ENCODE measurements at regions not wholly inside any gene's neighbourhood (a gene's known extent, or its start where the extent isn't known, plus 50 kb on each side); places are given as distances from the start of the nearest gene placed in this dataset.
"Not testable (repeated sequence)": the region's sequence is repeated elsewhere in the genome, so short reads cannot be mapped to it uniquely, and the experiment has no call there.

GRCh38 chr2:215870986-215871385 is 142.4 kb downstream of the MREG start:
- peak overlapping the region; percentile 11; the same call in 1 of the 2 replicates for H3K27ac ChIP-seq
- no peaks in the 10 kb centered on the region for H3K9me3 ChIP-seq (ENCODE audit: low read depth, low read length)
- H3K4me3 ChIP-seq, result no peak overlapping the region
- DNase-seq (ENCODE audit: low read depth, low spot score), result no peak
- H3K36me3 ChIP-seq (ENCODE audit: insufficient read depth, low read length), result no peaks in the 10 kb centered on the region
- H3K9ac ChIP-seq (ENCODE audit: insufficient read length), result no peak overlapping the region
- TF ChIP-seq EZH2 (IDR thresholded peaks at IDR 0.05) (no peak), FOXP2 (optimal IDR thresholded peaks at IDR 0.05; ENCODE audit: control extremely low read depth, extremely low read length, insufficient read depth) (no peak), POLR2AphosphoS5 (IDR thresholded peaks at IDR 0.05; ENCODE audit: borderline replicate concordance, low read depth, low read length) (no peak)

- TF ChIP-seq POLR2AphosphoS5 (IDR thresholded peaks at IDR 0.05; ENCODE audit: borderline replicate concordance, low read depth, low read length) (no peak), FOXP2 (optimal IDR thresholded peaks at IDR 0.05; ENCODE audit: control extremely low read depth, extremely low read length, insufficient read depth) (no peak), EZH2 (IDR thresholded peaks at IDR 0.05) (no peak)
- no peak overlapping the region for H3K4me3 ChIP-seq
- no peaks in the 10 kb centered on the region for H3K36me3 ChIP-seq (ENCODE audit: insufficient read depth, low read length)
- no peaks in the 10 kb centered on the region for H3K9me3 ChIP-seq (ENCODE audit: low read depth, low read length)
- H3K27ac ChIP-seq, result peak overlapping the region; percentile 87
- peak; percentile 45 for DNase-seq (ENCODE audit: low read depth, low spot score)
- peak overlapping the region; percentile 38 for H3K9ac ChIP-seq (ENCODE audit: insufficient read length)
Observed at GRCh38 chr2:215870088-215870490, 143.3 kb downstream of the MREG start.

GRCh38 chr2:215868846-215869543 is 144.4 kb downstream of the MREG start:
- no peak overlapping the region for H3K27ac ChIP-seq
- no peak for TF ChIP-seq POLR2AphosphoS5 (IDR thresholded peaks at IDR 0.05; ENCODE audit: borderline replicate concordance, low read depth, low read length)
- no peak for DNase-seq (ENCODE audit: low read depth, low spot score)
- H3K36me3 ChIP-seq (ENCODE audit: insufficient read depth, low read length), result no peaks in the 10 kb centered on the region
- H3K4me3 ChIP-seq, result no peak overlapping the region
- H3K9me3 ChIP-seq (ENCODE audit: low read depth, low read length), result no peaks in the 10 kb centered on the region
- H3K9ac ChIP-seq (ENCODE audit: insufficient read length), result no peak overlapping the region

- no peak overlapping the region for H3K27ac ChIP-seq
- no peak for DNase-seq (ENCODE audit: low read depth, low spot score)
Observed at GRCh38 chr2:215866606-215867005, 146.7 kb downstream of the MREG start.

GRCh38 chr2:215863687-215864086 is 149.7 kb downstream of the MREG start:
- Histone ChIP-seq H3K9ac (ENCODE audit: insufficient read length) (no peak overlapping the region), H3K27ac (no peak overlapping the region), H3K4me3 (no peak overlapping the region), H3K9me3 (ENCODE audit: low read depth, low read length) (no peaks in the 10 kb centered on the region), H3K36me3 (ENCODE audit: insufficient read depth, low read length) (no peaks in the 10 kb centered on the region)
- DNase-seq (ENCODE audit: low read depth, low spot score), result no peak
- TF ChIP-seq EZH2 (IDR thresholded peaks at IDR 0.05), result no peak
- no peak for TF ChIP-seq FOXP2 (optimal IDR thresholded peaks at IDR 0.05; ENCODE audit: control extremely low read depth, extremely low read length, insufficient read depth)
- no peak for TF ChIP-seq POLR2AphosphoS5 (IDR thresholded peaks at IDR 0.05; ENCODE audit: borderline replicate concordance, low read depth, low read length)

More at GRCh38 chr2:215866606-215867005, 146.7 kb downstream of the MREG start:
- Histone ChIP-seq H3K36me3 (ENCODE audit: insufficient read depth, low read length) (no peaks in the 10 kb centered on the region), H3K4me3 (no peak overlapping the region), H3K9me3 (ENCODE audit: low read depth, low read length) (no peaks in the 10 kb centered on the region), H3K9ac (ENCODE audit: insufficient read length) (no peak overlapping the region)
- no peak for TF ChIP-seq EZH2 (IDR thresholded peaks at IDR 0.05)
- no peak for TF ChIP-seq POLR2AphosphoS5 (IDR thresholded peaks at IDR 0.05; ENCODE audit: borderline replicate concordance, low read depth, low read length)
- TF ChIP-seq FOXP2 (optimal IDR thresholded peaks at IDR 0.05; ENCODE audit: control extremely low read depth, extremely low read length, insufficient read depth), result no peak

GRCh38 chr2:215862351-215862771 is 151.0 kb downstream of the MREG start:
- Histone ChIP-seq H3K9me3 (ENCODE audit: low read depth, low read length) (no peaks in the 10 kb centered on the region), H3K9ac (ENCODE audit: insufficient read length) (no peak overlapping the region), H3K36me3 (ENCODE audit: insufficient read depth, low read length) (no peaks in the 10 kb centered on the region), H3K4me3 (no peak overlapping the region), H3K27ac (no peak overlapping the region)
- TF ChIP-seq EZH2 (IDR thresholded peaks at IDR 0.05), result no peak
- no peak for TF ChIP-seq FOXP2 (optimal IDR thresholded peaks at IDR 0.05; ENCODE audit: control extremely low read depth, extremely low read length, insufficient read depth)
- no peak for TF ChIP-seq POLR2AphosphoS5 (IDR thresholded peaks at IDR 0.05; ENCODE audit: borderline replicate concordance, low read depth, low read length)
- DNase-seq (ENCODE audit: low read depth, low spot score), result no peak

- Histone ChIP-seq H3K4me3 (no peak overlapping the region), H3K36me3 (ENCODE audit: insufficient read depth, low read length) (no peaks in the 10 kb centered on the region), H3K9ac (ENCODE audit: insufficient read length) (no peak overlapping the region), H3K9me3 (ENCODE audit: low read depth, low read length) (no peaks in the 10 kb centered on the region), H3K27ac (no peak overlapping the region)
- TF ChIP-seq FOXP2 (optimal IDR thresholded peaks at IDR 0.05; ENCODE audit: control extremely low read depth, extremely low read length, insufficient read depth), result no peak
- no peak for TF ChIP-seq EZH2 (IDR thresholded peaks at IDR 0.05)
- TF ChIP-seq POLR2AphosphoS5 (IDR thresholded peaks at IDR 0.05; ENCODE audit: borderline replicate concordance, low read depth, low read length), result no peak
- no peak for DNase-seq (ENCODE audit: low read depth, low spot score)
Observed at GRCh38 chr2:215861607-215862350, 151.6 kb downstream of the MREG start.

- no peak overlapping the region for H3K9ac ChIP-seq (ENCODE audit: insufficient read length)
- no peak for DNase-seq (ENCODE audit: low read depth, low spot score)
Observed at GRCh38 chr2:215856080-215856479, 157.3 kb downstream of the MREG start.

GRCh38 chr2:215855308-215855707 is 158.0 kb downstream of the MREG start:
- not testable (repeated sequence) for DNase-seq (ENCODE audit: low read depth, low spot score); H3K9ac ChIP-seq (ENCODE audit: insufficient read length); H3K4me3 ChIP-seq; H3K36me3 ChIP-seq (ENCODE audit: insufficient read depth, low read length); H3K27ac ChIP-seq; H3K9me3 ChIP-seq (ENCODE audit: low read depth, low read length)

More at GRCh38 chr2:215856080-215856479, 157.3 kb downstream of the MREG start:
- H3K9me3 ChIP-seq (ENCODE audit: low read depth, low read length), result no peaks in the 10 kb centered on the region
- H3K4me3 ChIP-seq, result no peak overlapping the region
- no peak for TF ChIP-seq POLR2AphosphoS5 (IDR thresholded peaks at IDR 0.05; ENCODE audit: borderline replicate concordance, low read depth, low read length)
- no peak for TF ChIP-seq EZH2 (IDR thresholded peaks at IDR 0.05)
- no peak for TF ChIP-seq FOXP2 (optimal IDR thresholded peaks at IDR 0.05; ENCODE audit: control extremely low read depth, extremely low read length, insufficient read depth)
- H3K27ac ChIP-seq, result no peak overlapping the region
- no peaks in the 10 kb centered on the region for H3K36me3 ChIP-seq (ENCODE audit: insufficient read depth, low read length)
